GM19372 (cell line): ENCODE measurements at regions not wholly inside any gene's neighbourhood (a gene's known extent, or its start where the extent isn't known, plus 50 kb on each side); places are given as distances from the start of the nearest gene placed in this dataset.

Source experiments
- ATAC-seq: cut with Tn5 transposase; IDR thresholded peaks from one replicate; pipeline ENCODE4 v1.9.1; 2021; ENCODE audit warnings: mild to moderate bottlenecking, low read depth, moderate library complexity; ENCODE audit not compliant: unreplicated experiment

DNA sequence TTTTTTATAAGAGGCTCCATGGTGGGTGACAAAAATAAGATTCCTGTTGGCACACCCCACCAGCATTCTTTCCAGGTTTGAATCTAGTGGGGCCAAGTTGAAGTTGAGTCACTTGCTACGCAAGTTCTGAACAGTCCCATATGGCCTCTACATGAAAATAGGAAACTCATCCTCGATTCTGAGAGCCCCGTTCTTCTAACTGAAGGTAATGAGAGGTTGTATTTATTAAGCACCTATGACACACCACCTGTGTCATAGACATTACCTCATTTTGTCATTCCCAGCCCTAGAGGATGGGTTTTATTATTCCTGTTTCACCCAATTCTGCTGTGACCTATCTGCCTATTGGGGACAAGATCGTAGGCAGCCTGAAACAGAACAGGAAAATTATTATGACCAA is 131.7 kb downstream of the ACTL7B start:
- ATAC-seq, result no peak

DNA sequence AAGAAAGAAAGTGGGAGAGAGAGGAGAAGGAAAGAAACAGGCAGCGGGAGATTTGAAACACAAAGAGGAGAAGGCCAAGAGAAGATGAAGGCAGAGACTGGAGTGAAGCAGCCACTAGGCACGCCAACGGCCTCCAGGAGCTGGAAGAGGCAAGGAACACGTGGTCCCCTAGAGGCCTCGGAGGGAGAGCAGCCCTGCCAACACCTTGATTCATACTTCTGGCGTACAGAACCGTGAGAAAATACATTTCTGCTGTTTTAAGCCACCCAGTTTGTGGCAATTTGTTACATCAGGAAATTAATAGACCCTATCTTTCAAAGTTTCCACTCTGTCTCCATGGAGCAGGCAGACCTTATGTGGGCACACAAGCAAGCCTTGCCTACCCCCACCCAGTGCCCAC is 133.4 kb downstream of the ACTL7B start:
- no peak for ATAC-seq

DNA sequence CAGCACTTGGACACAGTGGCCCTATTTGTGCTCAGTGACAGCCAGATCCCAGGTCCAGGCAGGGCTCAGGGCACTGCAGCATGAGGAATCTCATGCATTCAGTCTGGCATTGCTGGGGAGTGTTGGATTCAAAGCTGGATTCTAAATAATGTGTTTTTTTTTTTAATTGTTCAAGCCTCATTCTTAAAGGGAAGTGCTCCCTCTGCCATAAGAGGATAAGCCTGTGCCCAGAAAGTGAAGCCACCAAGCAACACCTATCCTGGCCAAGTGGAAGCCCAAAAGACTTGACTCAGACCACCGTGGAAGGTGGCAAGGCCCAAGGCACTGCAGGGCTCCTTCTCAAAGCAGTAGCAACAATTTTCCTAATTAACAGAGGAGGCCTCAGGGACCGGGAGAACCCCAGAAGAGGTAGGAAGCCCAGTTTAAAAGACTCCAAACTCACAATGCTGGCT is 135.6 kb downstream of the ACTL7B start:
- ATAC-seq, result no peak

DNA sequence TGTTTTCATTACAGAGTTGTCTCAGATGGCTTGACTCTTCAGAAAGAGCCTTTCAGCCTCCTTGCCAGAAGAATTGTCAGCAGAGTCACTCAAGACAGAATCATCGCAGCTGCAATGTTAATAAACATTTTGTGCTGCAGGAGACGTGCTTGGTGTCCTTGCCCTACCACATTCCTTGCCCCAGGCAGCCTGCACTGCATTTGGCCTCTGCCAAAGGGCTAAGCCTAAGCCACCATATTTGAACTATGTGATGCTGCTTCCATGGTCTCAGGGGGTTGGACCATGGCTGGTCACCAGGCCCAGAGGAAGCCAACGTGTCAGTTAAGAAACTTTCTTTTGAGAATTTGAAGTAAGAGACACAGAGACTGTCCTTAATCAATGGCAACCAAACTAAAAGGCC is 145.4 kb downstream of the ACTL7B start:
- no peak for ATAC-seq

DNA sequence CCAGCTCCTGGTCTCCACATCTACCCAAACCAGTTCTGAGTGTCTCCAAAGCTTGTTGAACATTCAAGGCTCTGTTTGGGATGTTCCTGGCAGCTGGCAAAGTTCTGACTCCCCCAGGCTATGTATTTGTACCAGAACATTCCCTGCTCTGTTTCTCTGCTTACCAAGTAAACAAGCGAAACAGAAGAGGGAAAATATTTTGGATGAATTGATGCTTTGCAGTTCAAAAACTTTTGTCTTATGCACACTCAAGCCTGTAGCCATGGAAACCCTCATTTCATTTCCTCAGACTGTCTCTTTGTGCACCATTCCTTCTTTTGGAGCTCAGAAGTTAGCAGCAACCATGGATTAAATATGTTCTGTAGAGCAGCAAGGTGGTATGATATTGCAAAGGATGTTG is 145.8 kb downstream of the ACTL7B start:
- ATAC-seq, result no peak

DNA sequence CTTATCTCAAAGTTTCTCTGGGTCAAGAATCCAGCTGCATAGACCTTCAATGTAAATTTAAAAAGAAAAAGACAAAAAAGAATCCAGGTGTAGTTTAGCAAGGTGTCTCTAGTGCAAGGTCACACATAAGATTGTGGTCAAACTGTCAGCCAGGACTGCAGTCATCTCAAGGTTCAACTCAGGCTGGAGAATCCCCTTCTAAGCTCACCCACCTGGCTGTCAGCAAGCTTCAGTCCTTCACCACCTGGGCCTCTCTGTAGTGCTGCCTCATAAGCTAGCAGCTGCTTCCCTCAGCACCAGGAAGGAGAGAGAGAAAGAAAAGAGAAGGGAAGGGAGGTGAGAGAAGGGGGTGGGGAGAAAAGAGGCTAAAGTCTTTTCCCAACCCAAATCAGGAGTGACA is 146.7 kb downstream of the ACTL7B start:
- ATAC-seq, result no peak

DNA sequence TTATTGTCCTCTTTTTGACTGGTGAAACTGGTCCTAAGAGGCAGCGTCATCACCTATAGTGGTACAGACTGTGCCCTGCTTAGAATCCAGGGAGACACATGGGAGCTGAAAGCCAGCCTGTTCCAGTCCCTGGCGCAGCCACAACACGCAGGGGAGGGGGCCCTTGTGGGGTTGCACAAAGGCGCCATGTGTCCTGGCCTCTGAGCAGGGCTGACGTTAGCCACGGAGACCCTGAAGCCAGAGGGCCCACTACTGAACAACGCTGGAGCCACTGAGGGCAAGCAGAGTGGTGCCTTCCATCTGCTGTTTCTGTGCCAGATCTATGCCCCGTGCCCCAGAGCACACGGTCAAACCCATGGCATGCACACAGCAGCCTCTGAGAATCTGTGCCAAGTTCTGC is 147.3 kb downstream of the ACTL7B start:
- no peak for ATAC-seq

DNA sequence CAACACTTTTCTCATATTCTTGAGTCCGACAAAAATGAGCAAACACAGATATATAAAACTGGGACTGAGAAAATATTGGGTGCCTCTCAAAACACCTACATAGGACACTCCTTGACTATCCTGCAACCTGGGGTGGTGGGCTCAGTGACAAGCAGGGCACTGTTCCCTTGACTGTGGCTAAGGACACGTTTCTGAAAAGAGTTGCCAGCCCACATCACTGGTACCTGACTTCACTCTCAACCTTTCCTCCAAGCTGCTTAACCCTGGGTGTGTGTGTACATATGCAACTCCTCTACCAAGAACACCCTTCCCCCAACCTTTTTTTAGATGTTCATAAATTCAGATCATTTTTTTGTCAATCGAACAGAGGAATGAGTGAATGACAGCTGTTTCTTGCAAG is 148.7 kb downstream of the ACTL7B start:
- no peak for ATAC-seq

DNA sequence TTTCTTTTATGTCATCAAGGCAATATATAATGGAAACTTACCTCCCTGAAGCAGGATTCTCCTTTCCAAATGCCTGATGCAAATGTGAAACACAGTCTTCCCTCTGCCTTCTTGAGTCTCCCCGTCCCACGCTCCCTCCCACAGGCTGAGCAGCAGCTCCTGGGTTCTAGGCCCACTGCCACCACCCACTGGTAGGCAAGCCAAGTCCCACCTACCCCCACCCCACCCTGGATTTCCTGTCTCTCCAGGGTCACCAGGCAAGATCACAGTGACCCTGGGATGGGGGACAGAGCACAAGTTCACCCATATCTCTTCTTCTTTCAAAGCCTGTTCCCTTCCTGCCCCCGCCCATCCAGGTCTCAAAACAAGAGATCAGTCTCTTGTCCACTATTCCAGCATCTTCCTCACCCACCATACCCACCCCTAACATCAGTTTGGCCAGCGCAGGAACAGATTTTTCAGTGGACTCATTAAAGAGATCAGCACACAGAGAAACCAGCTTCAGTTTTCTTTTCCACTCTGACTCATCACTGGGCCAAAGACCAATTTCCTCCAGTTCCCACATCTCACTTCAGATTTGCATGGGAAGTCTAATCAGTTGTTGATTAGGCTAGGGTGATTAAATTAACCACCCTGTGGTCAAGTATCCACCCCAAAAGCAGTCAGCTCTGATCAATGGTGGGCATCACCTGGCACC is 151.5 kb downstream of the ACTL7B start:
- no peak for ATAC-seq

DNA sequence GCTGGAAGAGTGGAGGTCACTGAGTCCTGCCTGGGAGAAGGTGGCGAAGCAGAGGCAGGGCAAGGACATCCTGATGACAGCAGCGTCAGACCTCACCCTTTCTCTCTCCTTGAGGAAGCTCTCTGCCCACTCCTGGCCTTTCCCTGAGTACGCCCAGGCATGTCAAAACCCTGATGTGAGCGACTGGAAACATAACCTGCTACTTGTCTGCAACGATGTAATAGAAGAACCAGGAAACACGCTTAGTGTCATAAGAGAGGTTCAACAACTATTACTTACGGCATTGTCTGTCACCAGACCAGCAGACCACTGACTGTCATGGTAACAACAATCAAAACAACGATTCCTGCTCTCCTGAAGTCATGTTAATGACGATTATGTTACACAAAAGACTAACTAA is 152.4 kb downstream of the ACTL7B start:
- no peak for ATAC-seq

DNA sequence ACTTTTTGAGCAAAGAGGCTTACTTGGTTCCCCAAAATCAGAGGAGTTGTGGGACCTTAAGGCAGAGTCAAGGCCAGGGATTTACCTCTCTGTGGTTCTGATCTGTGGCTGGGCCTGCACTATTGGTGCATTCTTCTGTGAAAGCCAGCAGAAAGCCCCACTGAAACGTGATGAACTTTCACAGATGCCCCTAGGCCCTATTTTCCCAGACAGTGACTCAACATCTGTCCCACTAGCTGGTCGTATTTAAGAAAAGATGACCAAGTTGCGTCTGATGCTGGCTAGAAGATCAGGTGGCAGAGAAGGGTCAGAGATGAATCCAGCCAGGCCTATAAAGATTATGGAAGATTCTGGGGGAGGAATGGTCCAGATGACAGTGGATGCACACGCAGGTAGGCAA is 153.1 kb downstream of the ACTL7B start:
- no peak for ATAC-seq

DNA sequence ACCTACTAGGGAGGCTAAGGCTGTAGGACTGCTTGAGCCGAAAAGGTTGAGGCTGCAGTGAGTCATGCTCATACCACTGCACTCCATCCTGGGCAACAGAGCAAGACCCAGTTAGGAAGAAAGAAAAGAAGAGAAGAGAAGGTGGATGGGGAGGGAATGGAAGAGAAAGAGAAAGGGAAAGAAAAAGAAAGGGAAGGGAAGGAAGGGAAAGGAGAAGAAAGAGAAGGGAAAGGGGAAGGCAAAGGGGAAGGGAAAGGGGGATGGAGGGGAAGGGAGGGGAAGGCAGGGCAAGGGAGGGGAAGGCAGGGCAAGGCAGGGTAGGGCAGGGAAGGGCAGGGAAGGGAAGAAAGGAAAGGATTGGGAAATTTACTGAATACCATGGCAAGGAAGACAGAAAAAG is 157.0 kb downstream of the ACTL7B start:
- ATAC-seq, result no peak

DNA sequence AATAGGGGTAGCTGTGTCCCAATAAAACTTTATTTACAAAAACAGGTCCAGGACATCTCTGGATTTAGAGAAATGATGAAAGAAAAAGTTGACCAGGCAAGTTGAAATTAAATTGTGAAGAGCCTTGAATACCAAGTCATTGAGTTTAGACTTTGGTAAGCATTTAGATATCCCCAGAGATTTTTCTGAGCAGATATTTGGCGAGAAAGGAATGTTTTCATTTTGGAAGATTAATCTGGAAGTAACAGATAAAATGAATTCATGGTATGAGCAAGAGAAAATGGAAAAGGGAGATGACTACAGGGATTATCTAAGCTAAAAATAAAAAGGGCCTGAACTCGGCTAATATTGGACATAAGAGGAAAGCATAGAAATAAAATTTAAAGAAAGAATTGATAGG is 157.6 kb downstream of the ACTL7B start:
- ATAC-seq, result no peak

DNA sequence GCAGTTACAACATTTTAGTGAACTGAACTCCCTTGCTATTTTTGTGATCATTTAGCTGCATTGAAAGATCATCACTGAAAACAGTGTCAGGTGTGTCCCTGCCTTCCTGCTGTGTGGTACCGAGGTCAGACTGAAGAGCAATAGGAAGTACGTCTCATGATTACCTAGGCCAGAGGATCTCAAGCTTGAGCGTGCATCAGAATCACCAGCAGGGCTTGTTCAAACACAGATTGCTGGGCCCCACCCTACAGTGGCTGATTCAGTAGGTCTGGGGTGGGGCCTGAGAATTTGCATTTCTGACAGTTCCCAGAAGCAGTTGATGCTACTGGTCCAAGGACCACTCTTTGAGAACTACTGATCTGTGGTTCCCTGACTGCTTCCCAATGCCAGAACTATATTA is 159.6 kb downstream of the ACTL7B start:
- ATAC-seq, result no peak

DNA sequence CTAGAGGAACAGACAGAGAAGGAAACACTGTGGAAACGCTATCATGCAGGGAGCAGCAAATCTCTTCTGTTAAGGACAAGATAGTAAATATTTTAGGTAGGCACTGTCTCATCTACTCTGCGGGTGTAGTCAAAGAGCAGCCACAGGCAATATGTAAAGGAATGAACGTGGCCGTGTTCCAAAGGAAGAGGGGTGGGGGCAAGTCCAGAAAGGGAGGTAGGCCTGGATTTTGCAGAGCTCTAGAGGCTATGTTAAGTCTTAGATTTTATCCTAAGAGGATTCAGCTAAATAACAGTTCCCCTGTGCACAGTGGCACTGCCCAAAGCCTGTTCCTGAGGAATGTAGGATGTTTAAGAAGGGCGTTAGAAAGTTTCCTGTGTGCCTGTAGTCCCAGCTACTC is 161.6 kb downstream of the ACTL7B start:
- ATAC-seq, result no peak

DNA sequence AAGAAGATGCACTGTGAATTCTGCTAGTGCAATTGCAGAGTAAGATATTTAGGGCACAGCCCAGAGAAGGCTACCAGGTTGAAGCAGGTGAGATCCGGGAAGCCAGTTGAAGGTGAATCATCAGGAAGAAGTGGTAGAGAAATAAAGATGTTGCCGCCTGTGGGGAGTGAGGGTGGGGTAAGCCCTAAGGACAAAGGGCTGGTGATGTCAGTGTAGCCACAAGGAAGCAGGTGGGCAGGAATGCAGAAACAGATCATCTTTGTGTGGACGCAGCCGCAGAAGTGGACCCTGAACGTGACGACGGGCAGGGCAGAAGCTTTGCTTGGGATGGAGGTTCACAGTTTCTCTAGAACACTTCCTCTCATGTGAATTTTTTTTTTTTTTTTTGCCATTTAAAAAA is 164.2 kb downstream of the ACTL7B start:
- no peak for ATAC-seq

DNA sequence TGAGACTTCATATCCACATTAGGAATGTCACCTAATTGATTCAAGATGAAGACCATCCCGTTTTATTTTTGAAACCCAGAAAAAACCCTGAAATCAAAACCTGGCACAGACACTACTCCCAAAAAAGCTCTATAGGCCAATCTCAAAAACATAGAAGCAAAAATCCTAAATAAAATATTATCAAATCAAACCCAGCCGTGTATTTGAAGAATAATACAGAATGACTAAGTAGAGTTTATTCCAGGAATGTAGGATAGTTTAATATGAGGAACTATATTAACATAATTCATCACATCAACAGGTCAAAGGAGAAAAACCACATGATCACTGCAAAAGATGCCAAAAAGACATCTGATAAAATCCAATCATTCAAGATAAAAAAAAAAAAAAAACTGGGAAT is 167.1 kb downstream of the ACTL7B start:
- no peak for ATAC-seq

DNA sequence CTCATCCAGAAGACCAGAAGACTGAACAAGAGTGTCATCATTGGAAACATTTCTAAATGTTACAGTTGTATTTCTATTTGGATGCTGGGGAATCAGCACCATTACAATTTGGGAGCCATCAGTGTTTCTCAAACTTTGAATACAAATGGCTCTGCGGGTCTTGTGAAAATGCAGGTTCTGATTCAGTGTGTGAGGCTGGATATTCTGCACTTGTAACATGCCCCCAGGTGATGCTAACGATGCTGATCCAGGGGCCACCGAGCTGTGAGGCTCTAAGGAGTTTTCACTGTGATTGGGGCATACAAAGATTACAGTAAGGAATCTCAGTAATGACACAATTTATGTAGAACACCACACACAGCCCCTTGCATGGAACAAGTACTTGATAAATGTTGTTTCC is 167.7 kb downstream of the ACTL7B start:
- ATAC-seq, result no peak

DNA sequence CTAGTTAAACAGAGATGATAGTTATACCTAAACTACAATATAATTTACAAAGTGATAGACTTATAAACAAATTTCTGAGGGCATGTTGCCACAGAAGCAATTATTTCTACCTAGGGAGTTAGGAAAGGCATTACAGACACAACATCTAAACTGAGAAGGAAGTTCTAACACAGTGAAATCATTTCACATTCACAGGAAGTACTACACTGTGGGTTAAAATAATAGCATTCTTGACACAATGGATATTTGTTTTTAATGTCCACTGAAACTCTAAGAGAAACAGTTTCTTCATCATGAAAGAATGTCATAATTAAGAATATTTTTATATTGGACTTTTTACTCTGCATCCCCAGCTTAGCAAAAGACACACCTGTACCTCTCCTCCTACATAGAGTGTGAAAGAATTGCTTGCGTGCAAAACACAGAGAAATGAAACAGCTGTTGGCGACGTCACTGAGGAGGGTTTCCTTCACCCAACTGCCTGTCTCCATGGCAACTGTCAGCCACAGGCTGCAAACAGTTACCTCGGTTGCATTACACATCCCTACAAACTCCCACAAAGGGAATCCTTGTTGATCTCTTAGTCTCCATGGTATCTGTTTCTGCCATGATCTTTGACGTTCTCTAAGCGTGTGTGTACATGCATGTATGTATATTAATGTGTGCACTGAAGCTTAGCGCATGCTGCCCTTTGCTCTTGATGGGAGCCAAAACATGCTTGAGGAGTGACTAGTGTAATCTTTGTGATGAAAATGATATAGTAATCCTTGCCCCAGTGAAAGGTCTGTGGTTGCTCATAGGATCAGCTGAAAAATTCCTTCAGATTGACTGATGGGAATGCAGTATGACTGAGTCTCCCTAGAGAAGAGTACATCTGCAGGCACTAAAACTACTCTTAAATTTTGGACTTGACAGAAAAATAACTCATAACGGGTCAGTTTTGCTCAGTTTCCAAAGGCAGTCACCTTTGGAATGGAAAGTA is 168.5 kb downstream of the ACTL7B start:
- no peak for ATAC-seq

DNA sequence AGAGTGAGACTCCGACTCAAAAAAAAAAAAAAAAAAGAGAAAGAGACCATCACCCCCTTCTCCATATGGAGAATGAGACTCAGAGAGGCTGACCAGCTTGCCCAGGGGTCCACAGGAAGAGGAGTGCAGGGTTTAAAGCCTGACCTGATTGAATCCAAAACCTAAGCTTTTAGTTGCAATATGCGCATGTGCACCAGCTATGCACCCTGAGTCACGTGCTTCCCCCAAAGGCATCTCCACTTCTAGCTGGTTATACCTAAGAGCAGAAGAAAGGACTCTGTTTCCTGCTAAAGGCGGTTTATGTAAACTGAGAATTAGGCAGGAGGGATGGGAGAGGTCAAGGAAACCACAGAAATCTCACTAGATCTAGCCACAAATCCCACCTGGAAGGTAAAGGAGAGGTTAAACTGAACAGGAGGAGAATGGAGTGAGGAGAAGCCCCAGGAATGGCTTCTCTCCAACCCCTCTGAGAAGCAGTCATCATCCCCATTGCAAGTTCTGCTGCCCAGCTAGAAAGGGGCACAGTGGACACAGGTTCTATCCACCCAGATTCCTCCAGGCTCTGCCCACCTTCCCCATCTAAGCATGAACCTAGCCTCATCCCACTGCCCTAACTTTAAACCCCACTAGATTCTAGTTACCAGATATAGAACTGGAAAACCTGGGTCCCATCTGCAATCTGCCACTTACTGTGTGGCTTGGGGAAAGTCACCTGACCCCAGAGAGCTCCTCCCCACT is 171.3 kb downstream of the ACTL7B start:
- ATAC-seq, result no peak

DNA sequence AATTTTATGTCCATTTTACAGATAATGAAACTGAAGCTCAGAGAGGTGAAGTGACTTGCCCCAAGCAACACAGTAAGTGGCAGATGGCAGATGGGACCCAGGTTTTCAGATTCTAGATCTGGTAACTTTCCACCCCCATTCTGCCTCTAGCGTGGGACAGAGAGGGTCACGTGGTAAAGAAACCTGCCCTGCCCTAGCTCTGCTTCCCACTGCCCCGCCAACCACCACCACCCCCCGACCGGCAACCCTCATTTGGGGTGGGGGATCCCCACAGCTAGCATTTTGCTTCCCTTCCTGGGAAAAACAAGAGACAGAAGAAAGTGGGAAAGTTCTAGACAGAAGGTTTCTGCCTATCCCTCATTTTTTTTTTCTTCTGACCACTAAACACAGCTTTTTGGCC is 172.5 kb downstream of the ACTL7B start:
- ATAC-seq, result no peak
